Muscle layer of colon (tissue), 2 donors: ENCODE measurements at regions not wholly inside any gene's neighbourhood (a gene's known extent, or its start where the extent isn't known, plus 50 kb on each side); places are given as distances from the start of the nearest gene placed in this dataset.
"Not testable (repeated sequence)": the region's sequence is repeated elsewhere in the genome, so short reads cannot be mapped to it uniquely, and the experiment has no call there.

ENCODE experiments used
- H3K27ac ChIP-seq: one replicate; pipeline ENCODE4 v1.7.0; 2013; ENCODE audit warnings: low read depth, mild to moderate bottlenecking, low read length, moderate library complexity
- H3K27me3 ChIP-seq, 2 donors: one replicate each; pipeline ENCODE4 v1.7.0; 2013; ENCODE audit warnings: low read length in 2 of 2, mild to moderate bottlenecking in 2 of 2; ENCODE audit not compliant: insufficient read depth in 2 of 2, control insufficient read depth in 1 of 2
- H3K36me3 ChIP-seq: one replicate; pipeline ENCODE4 v1.7.0; 2013; ENCODE audit warnings: mild to moderate bottlenecking, low read length; ENCODE audit not compliant: insufficient read depth
- H3K4me1 ChIP-seq: one replicate; pipeline ENCODE4 v1.7.0; 2013; ENCODE audit warnings: mild to moderate bottlenecking, low read length; ENCODE audit not compliant: insufficient read depth
- H3K4me3 ChIP-seq, 2 donors: one replicate each; pipeline ENCODE4 v1.7.0; 2013; ENCODE audit warnings: low read length in 2 of 2, low read depth in 1 of 2, mild to moderate bottlenecking in 1 of 2, moderate library complexity in 1 of 2
- H3K9ac ChIP-seq: one replicate; pipeline ENCODE4 v1.7.0; 2013; ENCODE audit warnings: low read length
- H3K9me3 ChIP-seq: one replicate; pipeline ENCODE4 v1.7.0; 2013; ENCODE audit warnings: mild to moderate bottlenecking, low read length
- donor health status: abdominal sarcoma.
- donor health status: Adenocarcinoma of cecum.

DNA sequence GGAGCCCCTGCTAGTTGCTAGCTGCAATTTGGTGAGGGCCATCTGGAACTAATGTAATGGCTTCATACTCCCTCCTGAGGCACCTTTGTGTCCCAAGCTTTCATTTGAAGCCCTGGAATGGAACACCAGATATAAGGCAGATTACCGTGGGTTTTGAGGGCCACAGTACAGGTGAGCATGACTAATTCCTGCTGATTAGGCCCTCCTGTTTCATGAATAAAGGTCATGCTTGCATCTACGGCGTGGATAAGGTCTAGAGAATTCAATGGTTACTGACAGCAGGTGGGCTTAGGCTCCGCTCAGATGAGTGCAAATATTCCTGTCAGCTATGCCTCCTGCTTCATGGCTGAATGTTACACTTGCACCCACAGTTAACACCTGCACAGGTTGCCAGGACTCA, 495.4 kb downstream of the NAP1L3 start:
- no peak overlapping the region for H3K27ac ChIP-seq
- no peaks in the 10 kb centered on the region for H3K36me3 ChIP-seq
- H3K27me3 ChIP-seq = no peaks in the 10 kb centered on the region
- peak overlapping the region in 1 of 2 donors; percentile 21 for H3K4me3 ChIP-seq
- H3K9ac ChIP-seq = no peak overlapping the region
- H3K9me3 ChIP-seq = no peaks in the 10 kb centered on the region
- no peaks in the 10 kb centered on the region for H3K4me1 ChIP-seq

DNA sequence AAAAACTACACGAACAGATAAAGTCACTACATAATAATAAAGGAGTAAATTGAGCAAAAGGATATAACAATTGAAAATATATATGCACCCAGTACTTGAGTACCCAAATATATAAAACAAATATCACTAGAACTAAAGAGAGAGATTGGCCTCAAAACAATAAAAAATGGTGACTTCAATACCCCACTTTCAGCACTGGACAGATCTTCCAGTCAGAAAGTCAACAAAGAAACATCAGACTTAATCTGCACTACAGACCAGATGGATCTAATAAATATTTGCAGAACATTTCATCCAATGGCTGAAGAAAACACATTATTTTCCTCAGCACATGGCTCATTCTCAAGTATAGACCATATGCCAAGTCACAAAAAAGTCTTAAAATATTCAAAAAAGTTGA, 503.6 kb downstream of the NAP1L3 start:
- H3K4me3 ChIP-seq = no peak overlapping the region
- no peaks in the 10 kb centered on the region for H3K36me3 ChIP-seq
- H3K9ac ChIP-seq = no peak overlapping the region
- no peaks in the 10 kb centered on the region for H3K27me3 ChIP-seq
- H3K27ac ChIP-seq = no peak overlapping the region
- no peaks in the 10 kb centered on the region for H3K9me3 ChIP-seq
- no peaks in the 10 kb centered on the region for H3K4me1 ChIP-seq

DNA sequence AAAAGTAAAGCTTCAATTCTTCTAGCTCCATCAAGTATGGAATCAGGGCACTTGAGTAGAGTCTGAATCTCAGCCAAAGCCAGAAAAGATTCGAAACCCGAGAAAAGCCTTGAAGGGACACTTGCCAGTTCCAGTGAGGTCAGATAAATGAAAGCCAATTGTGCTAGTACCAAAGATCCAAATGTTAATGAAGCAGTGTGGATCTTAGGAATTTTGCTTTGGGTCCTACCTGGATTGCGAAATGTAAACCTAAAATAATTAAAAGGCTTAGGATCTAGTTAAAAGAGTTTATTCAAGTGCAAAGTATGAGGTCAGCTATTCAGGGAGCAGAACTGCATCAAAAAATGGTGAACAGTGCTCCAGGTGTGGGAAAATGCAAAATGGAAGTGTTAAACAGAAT, 552.6 kb downstream of the NAP1L3 start:
- Histone ChIP-seq H3K9me3 (no peaks in the 10 kb centered on the region), H3K27ac (no peak overlapping the region)

DNA sequence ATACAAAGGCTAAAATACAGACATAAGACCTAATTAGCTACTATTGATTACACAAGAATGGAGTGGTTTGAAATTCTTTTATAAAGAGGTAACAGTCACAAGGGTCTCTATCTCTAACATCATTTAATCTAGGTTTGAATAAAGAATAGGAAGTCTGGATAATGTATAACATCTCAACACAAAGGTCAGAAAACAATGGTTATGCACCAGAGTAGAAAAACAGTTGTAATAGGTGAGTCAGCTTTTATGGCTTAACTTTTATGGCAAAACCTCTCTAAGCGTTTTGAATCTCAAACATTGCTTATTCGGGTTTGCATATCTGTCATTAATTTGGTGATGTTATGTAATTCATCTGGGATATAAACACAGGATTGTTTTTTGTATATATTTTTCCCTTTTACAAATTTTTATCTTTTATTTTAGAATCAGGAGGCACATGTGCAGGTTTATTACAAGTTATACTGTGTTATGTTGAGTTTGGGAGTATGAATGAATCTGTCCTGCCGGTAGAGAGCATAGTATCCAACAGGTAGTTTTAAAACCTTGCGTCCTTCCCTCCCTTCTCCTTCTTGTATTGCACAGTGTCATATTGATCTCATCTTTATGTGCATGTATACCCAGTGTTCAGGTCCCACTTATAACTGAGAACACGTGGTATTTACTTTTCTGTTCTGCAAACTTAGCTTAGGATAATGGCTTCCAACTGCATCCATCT, 569.9 kb downstream of the NAP1L3 start:
- not testable (repeated sequence) for H3K9ac ChIP-seq, H3K27ac ChIP-seq, H3K9me3 ChIP-seq, H3K4me1 ChIP-seq, H3K4me3 ChIP-seq, H3K36me3 ChIP-seq, H3K27me3 ChIP-seq

More for the DNA sequence above, 552.6 kb downstream of the NAP1L3 start:
- no peaks in the 10 kb centered on the region for H3K27me3 ChIP-seq
- no peaks in the 10 kb centered on the region for H3K4me1 ChIP-seq
- no peak overlapping the region for H3K9ac ChIP-seq
- H3K4me3 ChIP-seq = no peak overlapping the region
- H3K36me3 ChIP-seq = no peaks in the 10 kb centered on the region

DNA sequence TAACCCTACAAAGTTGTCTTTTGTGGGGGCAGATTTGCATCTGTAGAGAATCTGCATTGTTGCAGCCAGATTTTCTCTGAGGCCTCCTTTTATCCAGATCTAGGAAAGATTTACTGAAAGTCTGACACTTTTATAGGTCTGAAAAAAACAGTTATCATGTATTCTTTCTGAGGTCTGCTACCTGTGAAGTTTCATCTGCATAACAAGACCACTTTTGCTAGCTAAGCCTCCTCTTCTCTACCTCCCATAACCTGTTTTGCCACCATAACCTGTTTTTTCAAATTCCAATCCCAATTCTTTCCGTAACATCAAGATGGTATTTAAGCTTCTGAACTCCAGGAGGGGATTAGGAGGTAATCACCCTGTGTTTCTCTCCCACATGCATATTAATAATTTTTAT, 577.8 kb downstream of the NAP1L3 start:
- not testable (repeated sequence) for H3K9me3 ChIP-seq, H3K27ac ChIP-seq, H3K9ac ChIP-seq, H3K36me3 ChIP-seq, H3K4me3 ChIP-seq, H3K27me3 ChIP-seq, H3K4me1 ChIP-seq

DNA sequence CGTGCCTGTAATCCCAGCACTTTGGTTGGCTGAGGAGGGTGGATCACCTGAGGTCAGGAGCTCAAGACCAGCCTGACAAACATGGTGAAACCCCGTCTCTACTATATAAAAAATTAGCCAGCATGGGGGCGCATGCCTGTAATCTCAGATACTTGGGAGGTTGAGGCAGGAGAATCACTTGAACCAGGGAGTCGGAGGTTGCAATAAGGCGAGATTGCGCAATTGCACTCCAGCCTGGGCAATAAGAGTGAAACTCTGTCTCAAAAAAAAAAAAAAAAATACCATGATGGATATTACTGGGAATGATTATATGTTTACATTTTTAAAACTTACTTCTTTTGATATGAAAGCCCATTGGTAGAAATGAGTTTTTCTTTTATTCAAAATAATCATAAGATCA, 594.5 kb downstream of the NAP1L3 start:
- not testable (repeated sequence) for H3K27me3 ChIP-seq

DNA sequence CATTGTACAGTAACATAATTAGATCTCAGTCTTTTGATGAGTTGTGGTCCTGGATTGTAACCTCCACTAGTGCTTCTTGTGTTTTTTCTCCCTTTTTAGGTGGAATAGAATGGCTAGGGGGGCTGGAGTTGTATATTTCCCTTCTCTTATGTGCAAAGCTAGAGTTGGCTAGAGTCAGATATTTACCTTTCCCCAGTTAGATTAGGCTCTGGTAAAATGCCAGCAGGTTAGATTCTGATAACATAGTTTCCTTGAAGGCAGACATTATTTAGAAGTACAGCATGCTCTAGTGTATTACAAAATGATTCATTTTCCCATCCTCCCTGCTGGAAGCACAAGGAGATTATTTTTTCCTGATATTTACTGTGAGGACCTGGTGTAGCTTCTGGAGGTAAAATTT, 618.1 kb downstream of the NAP1L3 start:
- H3K36me3 ChIP-seq, H3K9ac ChIP-seq, H3K4me3 ChIP-seq, H3K9me3 ChIP-seq, H3K4me1 ChIP-seq, H3K27ac ChIP-seq, H3K27me3 ChIP-seq: not testable (repeated sequence)

More for the DNA sequence above, 594.5 kb downstream of the NAP1L3 start:
- not testable (repeated sequence) for H3K4me3 ChIP-seq, H3K9ac ChIP-seq, H3K36me3 ChIP-seq, H3K9me3 ChIP-seq, H3K4me1 ChIP-seq, H3K27ac ChIP-seq

DNA sequence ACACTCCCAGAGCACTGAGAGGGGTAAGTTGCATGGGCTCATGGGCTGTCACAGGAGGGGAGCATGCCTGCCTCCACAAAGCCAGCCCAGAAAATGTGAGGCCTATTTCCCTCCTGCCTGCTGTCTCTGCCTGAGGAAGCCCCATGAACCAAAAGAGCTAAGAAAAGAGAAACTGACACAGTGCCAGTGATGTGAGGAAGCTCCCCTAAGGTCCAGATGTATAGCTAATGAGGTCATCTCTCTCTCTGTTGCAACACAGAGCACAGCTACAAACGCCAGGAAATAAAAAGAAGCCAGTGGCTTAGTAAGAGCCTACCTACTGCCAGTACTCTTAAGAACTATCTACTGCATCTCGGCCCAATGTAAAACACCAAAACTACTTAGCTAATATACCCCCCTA, 653.5 kb downstream of the NAP1L3 start:
- not testable (repeated sequence) for H3K4me1 ChIP-seq, H3K4me3 ChIP-seq, H3K9me3 ChIP-seq, H3K9ac ChIP-seq, H3K27ac ChIP-seq, H3K36me3 ChIP-seq, H3K27me3 ChIP-seq

DNA sequence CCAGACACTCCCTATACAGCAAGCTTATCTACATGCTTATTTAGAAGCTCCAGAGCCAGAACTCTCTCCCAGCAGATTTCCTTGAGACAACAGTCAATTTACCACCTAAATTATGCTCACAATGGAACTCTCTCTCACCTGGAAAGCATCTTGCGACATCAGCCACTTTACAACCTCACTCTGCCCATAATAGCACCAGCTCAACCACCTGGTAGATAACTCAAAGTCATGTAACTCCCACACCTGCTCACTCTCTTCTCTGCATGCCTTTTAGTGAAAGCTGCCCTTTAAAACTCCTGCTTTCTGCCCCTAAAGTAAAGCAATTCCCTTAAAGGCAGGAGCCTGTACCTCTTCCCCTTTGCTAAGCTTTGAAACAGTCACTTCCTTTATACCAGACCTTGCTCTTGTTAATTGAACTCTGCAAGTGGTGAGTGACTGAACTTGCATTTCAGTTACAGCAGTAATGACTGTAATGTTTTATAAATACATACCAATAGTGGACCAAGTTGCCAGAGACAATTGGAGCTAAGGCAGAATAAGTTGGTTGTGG, 658.8 kb downstream of the NAP1L3 start:
- not testable (repeated sequence) for H3K27me3 ChIP-seq, H3K27ac ChIP-seq, H3K4me1 ChIP-seq, H3K9ac ChIP-seq, H3K36me3 ChIP-seq, H3K4me3 ChIP-seq, H3K9me3 ChIP-seq
